Endothelial cell of umbilical vein (primary cell): ENCODE measurements at regions not wholly inside any gene's neighbourhood (a gene's known extent, or its start where the extent isn't known, plus 50 kb on each side); places are given as distances from the start of the nearest gene placed in this dataset.

Source experiments
- BruUV-seq: library from RNA; stranded (reverse); fragments of 400-500 nt; replicated peaks from 2 replicates; lab custom pipeline; 2021; lab: Mats Ljungman, UMichigan
- CTCF ChIA-PET: fragments of 300-600, 350-600 bp; sonication (Branson Sonifier 250); formaldehyde crosslinking; loops from one replicate; lab custom pipeline; 2021; ENCODE audit warnings: antibody characterized with exemption, inconsistent platforms; lab: Charles Lee
- POLR2A ChIA-PET: fragments of 300-600, 350-600 bp; sonication (Branson Sonifier 250); formaldehyde crosslinking; loops from one replicate; lab custom pipeline; 2021; ENCODE audit warnings: antibody characterized with exemption, inconsistent platforms; lab: Charles Lee
- DNase-seq: peaks from one replicate; pipeline ENCODE4 v3.0.0-alpha.2; 2011; ENCODE audit warnings: low read depth, low spot score
- FAIRE-seq: peaks from 2 replicates; lab custom pipeline; 2011; peaks lifted over from hg19 to GRCh38; lab: Jason Lieb, UNC
- H2AFZ ChIP-seq: 2 replicates; pipeline ENCODE4 v1.6.0; 2012; ENCODE audit warnings: low read depth, low read length, control low read depth, inconsistent platforms
- H3K27ac ChIP-seq: 2 replicates; pipeline ENCODE4 v1.5.1; 2011; ENCODE audit warnings: low read depth, mild to moderate bottlenecking, control low read depth, low read length, moderate library complexity; ENCODE audit not compliant: insufficient read depth
- H3K27me3 ChIP-seq, 2 experiments: 2 replicates each; pipeline versions ENCODE4 v1.6.0 to v1.6.1; 2011; ENCODE audit warnings: low read length in 2 of 2, mixed read lengths in 1 of 2; ENCODE audit not compliant: control insufficient read depth in 2 of 2, insufficient read depth in 2 of 2
- H3K36me3 ChIP-seq, 2 experiments: 2 replicates in 1 of 2; 3 replicates in 1 of 2; pipeline ENCODE4 v1.5.1; 2011; ENCODE audit warnings: low read length in 2 of 2, mild to moderate bottlenecking in 1 of 2, moderate library complexity in 1 of 2; ENCODE audit not compliant: control insufficient read depth in 2 of 2, insufficient read depth in 2 of 2; ENCODE audit errors: extremely low read depth in 1 of 2
- H3K4me1 ChIP-seq: 3 replicates; pipeline ENCODE4 v1.5.1; 2011; ENCODE audit warnings: mild to moderate bottlenecking, low read length; ENCODE audit not compliant: control insufficient read depth, insufficient read depth; ENCODE audit errors: extremely low read depth
- H3K4me2 ChIP-seq: 2 replicates; pipeline ENCODE4 v1.6.1; 2011; ENCODE audit warnings: low read length, control low read depth, mixed read lengths; ENCODE audit not compliant: insufficient read depth
- H3K4me3 ChIP-seq, 3 experiments: fragments of 200-600 bp in 1 of 3; sonication (generic), shearing (Covaris generic) in 1 of 3; replicated peaks in 1 of 3; 2 replicates each; pipeline ENCODE4 v1.5.1; 2011 to 2016; ENCODE audit warnings: control low read depth in 3 of 3, low read length in 3 of 3, mild to moderate bottlenecking in 2 of 3, inconsistent platforms in 1 of 3, low read depth in 1 of 3, moderate library complexity in 1 of 3; ENCODE audit not compliant: insufficient read depth in 1 of 3
- H3K79me2 ChIP-seq: 2 replicates; pipeline ENCODE4 v1.6.0; 2012; ENCODE audit warnings: low read length, inconsistent platforms; ENCODE audit not compliant: control insufficient read depth, insufficient read depth
- H3K9ac ChIP-seq: replicated peaks from 2 replicates; pipeline ENCODE3; 2011; ENCODE audit warnings: low read length, control low read depth; ENCODE audit not compliant: insufficient read depth; ENCODE audit errors: extremely low read depth
- H3K9me1 ChIP-seq: replicated peaks from 3 replicates; pipeline ENCODE4 v1.6.0; 2011; ENCODE audit warnings: mild to moderate bottlenecking, low read length; ENCODE audit not compliant: control insufficient read depth, insufficient read depth; ENCODE audit errors: extremely low read depth
- H3K9me3 ChIP-seq: replicated peaks from 2 replicates; pipeline ENCODE4 v1.5.1; 2012; ENCODE audit warnings: low read length, inconsistent platforms; ENCODE audit not compliant: control insufficient read depth, insufficient read depth
- H4K20me1 ChIP-seq: replicated peaks from 2 replicates; pipeline ENCODE3; 2011; ENCODE audit warnings: mild to moderate bottlenecking, low read length; ENCODE audit not compliant: control insufficient read depth, insufficient read depth; ENCODE audit errors: extremely low read depth
- CTCF ChIP-seq, 2 donors: IDR thresholded peaks; 1 replicate in 1 of 2; 2 replicates in 1 of 2; pipeline ENCODE4 v1.5.1; 2011; ENCODE audit warnings: low read length in 2 of 2, mild to moderate bottlenecking in 2 of 2, moderate library complexity in 2 of 2, control low read depth in 1 of 2, inconsistent platforms in 1 of 2, low read depth in 1 of 2; ENCODE audit not compliant: insufficient read depth in 1 of 2; ENCODE audit errors: extremely low read depth in 1 of 2
- EZH2 ChIP-seq: IDR thresholded peaks from 2 replicates; pipeline ENCODE4 v1.6.1; 2012; ENCODE audit warnings: borderline replicate concordance, low read depth, mild to moderate bottlenecking, moderate library complexity, low read length, inconsistent platforms; ENCODE audit not compliant: severe bottlenecking
- FOS ChIP-seq: IDR thresholded peaks from 2 replicates; pipeline ENCODE4 v1.6.1; 2011; ENCODE audit warnings: mild to moderate bottlenecking, low read length, moderate library complexity, borderline replicate concordance; ENCODE audit not compliant: insufficient read depth
- GATA2 ChIP-seq: IDR thresholded peaks from 2 replicates; pipeline ENCODE4 v1.7.0; 2011; ENCODE audit warnings: low read depth, mild to moderate bottlenecking, moderate library complexity, mixed read lengths, low read length; ENCODE audit not compliant: insufficient read length, insufficient read depth
- JUN ChIP-seq: IDR thresholded peaks from 2 replicates; pipeline ENCODE4 v1.6.1; 2011; ENCODE audit warnings: borderline replicate concordance, low read depth; ENCODE audit not compliant: insufficient read length, insufficient read depth
- MAX ChIP-seq: IDR thresholded peaks from 2 replicates; pipeline ENCODE4 v1.6.1; 2011; ENCODE audit not compliant: insufficient read depth, insufficient read length
- MYC ChIP-seq: IDR thresholded peaks from one replicate; pipeline ENCODE4 v1.6.1; 2011; ENCODE audit warnings: mild to moderate bottlenecking, low read depth, low read length
- POLR2A ChIP-seq: IDR thresholded peaks from 2 replicates; pipeline ENCODE4 v1.6.1; 2012; ENCODE audit warnings: low read depth, mild to moderate bottlenecking, control low read depth, low read length
- POLR2AphosphoS5 ChIP-seq: IDR thresholded peaks from 2 replicates; pipeline ENCODE4 v1.6.1; 2012; ENCODE audit warnings: low read depth, mild to moderate bottlenecking, control low read depth, low read length, moderate library complexity; ENCODE audit not compliant: insufficient read depth
- dilution Hi-C: fragments of 300-500 bp; cut with MboI; formaldehyde crosslinking; loops from one replicate; pipeline ENCODE4 v1.15.0; 2019; ENCODE audit warnings: low sequenced_read_pairs; ENCODE audit not compliant: extremely low pct_ligation_motif_present
- intact Hi-C: fragments of 100-400 bp; cut with micrococcal nuclease; formaldehyde crosslinking; loops from one replicate; pipeline ENCODE4 v1.10.0; 2022

- Histone ChIP-seq H3K9ac (no peak overlapping the region), H3K4me1 (no peaks in the 10 kb centered on the region), H3K79me2 (no peaks in the 10 kb centered on the region), H3K27me3 (peaks cover 7 to 13% of the 10 kb centered on the region in 2 experiments), H4K20me1 (no peaks in the 10 kb centered on the region), H3K27ac (no peak overlapping the region), H3K9me1 (no peaks in the 10 kb centered on the region), H3K9me3 (no peaks in the 10 kb centered on the region), H3K36me3 (no peaks in the 10 kb centered on the region), H3K4me3 (no peak overlapping the region), H2AFZ (no peak overlapping the region), H3K4me2 (no peak overlapping the region)
- ChIA-PET POLR2A (no interaction called here), CTCF (interaction anchor here (1.0 to 2.7 kb wide), 7 partner anchors 19 to 344 kb away, joined by 3 to 23 read pairs (median 5); no protein-coding TSS in a partner anchor)
- intact Hi-C loops, result loop anchor here (5.0 kb wide), 2 partner anchors 69 to 554 kb away; no protein-coding TSS in a partner anchor
- FAIRE-seq, result no peak
- BruUV-seq, result no TSS peak
- dilution Hi-C loops, result no loop called here
- TF ChIP-seq MAX (no peak), JUN (no peak), MYC (no peak), CTCF (IDR thresholded peaks at IDR 0.05; ENCODE audit: extremely low read depth in 1 of 2, insufficient read depth in 1 of 2, low read depth in 1 of 2, low read length in 2 of 2) (no peak), POLR2A (no peak), EZH2 (no peak), POLR2AphosphoS5 (no peak), GATA2 (no peak), FOS (no peak)
- DNase-seq, result no peak
These were observed 137.6 kb upstream of the ZNF618 start for GRCh38 chr9:113738496-113738892.
